H4 (cell line): ENCODE measurements at regions not wholly inside any gene's neighbourhood (a gene's known extent, or its start where the extent isn't known, plus 50 kb on each side); places are given as distances from the start of the nearest gene placed in this dataset.
A peak's percentile ranks its signal among the peaks of the same experiment; 100 is the strongest.

Experiments
- DNase-seq: peaks from one replicate; pipeline ENCODE4 v3.0.0-alpha.2; 2015; ENCODE audit warnings: low spot score

DNA sequence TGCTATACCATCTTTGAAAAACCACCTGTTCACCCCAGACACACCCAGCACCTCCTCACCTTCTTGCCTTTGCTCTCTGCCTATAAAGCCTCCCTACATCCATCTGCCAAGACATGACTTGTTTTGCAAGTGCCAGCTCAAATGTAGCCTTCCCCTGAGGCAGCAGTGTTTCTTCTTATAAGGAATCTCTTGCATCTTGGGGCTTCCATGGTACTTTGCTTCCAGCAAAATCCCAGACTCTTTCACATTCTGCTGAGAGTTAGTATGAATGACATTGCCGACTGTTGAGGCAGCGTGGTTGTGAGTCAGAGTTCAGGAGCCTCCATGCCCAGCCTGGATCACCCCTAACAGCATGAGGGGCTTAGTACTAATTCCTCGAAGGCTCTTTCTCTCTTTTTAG is 217.4 kb upstream of the RUNX1 start:
- no peak for DNase-seq

DNA sequence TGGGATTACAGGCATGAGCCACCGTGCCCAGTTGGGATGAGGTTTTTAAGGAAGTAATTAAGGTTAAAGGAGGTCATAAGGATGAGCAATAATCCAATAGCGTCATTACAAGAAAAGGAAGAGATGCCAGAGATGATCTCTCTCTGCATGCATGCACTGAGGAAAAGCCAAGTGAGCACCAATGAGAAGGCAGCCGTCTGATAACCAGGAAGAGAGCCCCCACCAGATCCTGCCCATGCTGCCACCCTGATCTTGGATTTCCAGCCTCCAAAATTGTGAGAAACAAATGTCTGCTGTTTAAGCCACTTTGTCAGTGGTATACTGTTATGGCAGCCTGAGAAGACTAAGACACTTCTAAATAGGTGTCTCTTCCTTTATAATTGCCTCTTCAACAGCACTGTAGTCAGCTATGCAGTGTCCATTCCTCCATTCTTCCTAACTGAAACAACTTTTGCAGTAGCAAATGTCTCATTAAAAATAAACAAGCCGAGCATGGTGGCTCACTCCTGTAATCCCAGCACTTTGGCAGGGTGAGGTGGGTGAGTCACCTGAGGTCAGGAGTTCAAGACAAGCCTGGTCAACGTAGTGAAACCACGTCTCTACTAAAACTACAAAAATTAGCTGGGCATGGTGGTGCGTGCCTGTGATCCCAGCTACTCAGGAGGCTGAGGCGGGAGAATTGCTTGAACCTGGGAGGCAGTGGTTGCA is 216.2 kb upstream of the RUNX1 start:
- DNase-seq: peak; percentile 71

DNA sequence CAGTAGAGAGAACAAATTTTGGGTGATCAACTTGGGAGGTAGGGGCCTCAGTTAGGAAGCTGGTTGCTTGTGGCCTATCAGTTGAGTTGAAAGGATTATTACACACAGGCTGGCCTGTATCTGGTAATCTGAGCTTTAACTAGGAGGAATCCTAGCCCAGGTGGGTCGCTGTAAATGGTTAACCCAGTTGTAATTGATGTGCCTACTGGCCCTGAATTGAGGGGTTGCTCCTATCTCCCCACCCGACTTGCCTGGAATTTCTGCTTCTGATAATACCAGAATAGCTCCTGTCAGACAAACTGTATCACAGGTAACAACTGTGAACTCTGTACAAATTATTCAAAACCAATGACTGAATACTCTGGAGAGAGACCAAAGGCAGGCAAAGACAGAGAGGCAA is 210.4 kb upstream of the RUNX1 start:
- DNase-seq: no peak

DNA sequence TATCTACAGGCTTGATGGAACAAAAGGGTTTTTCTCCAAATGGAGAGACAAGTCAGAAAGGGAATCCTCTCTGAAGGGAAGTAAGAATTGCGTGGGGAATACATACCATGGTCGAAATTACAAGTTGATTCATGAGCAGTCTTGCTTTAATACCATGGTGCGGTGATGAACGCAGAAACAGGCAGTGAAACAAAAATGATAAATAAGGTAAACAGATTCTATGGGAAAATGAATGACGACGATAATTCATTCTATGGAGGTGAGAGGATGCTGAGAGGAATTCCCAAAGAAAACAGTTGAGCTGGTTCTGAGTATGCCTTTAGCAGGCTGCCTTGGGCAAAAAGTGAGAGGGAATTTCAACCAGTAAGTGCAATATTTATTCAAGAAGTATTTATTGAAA is 209.4 kb upstream of the RUNX1 start:
- DNase-seq: no peak

DNA sequence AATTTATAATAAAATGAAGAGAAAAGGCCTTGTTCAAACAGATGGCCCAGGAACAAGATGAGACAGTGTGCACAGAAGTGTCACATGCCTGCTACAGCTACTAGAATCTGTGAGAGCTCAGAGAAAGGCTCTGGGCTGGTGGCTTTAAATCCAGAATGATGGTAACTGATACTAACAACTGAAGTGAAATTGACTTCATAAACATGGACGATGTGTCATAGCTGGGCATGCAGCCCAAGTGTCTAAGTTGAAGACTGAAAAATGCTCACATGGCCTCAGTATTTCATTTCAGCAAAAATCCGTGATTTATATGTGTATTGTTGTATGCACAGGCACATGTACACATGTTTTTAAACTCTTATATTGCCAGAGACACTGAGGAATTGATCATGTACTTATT is 208.3 kb upstream of the RUNX1 start:
- DNase-seq: peak; percentile 96

DNA sequence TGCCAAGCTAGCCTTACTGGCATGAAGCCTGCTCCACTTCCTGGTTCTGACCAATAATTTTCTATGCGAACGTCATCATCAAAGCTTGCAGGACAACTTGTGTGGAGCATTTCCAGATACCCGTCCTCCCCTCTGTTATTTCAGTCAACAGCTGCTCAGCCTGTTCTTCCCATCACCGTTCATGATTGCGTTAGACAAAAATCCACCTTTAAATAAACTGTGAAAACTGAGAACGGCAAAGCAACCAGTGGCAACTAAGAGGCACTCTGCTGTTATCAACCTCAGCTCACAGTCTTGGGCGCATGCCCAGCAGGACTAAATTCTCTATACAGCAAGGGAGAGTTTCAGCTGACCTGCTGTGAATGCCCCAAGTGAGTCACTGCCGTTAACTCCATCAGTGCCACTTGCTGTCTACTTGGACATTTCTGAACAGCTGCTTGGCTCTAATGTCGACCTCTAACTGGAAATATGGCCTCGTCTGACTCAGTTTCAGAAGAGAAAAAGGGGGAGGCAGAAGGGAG is 207.4 kb upstream of the RUNX1 start:
- peak; percentile 100 for DNase-seq

DNA sequence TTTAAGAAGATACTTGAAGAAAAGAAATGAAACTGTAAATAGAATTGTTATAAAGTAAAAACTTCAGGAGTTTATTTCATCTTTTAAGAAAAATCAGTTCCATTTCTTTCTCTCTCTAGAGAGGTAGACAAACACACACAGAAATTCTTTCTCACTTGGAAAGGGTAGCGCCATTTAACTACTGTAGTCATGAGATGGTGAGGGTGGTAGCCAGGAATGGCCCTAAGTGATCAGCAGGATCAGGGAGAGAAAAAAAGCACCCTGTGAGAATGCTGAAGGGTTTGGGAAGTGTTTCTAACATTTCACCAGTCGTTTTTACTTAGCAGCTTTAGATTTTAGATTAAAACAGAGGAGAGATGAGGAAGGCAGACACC is 205.7 kb upstream of the RUNX1 start:
- no peak for DNase-seq

DNA sequence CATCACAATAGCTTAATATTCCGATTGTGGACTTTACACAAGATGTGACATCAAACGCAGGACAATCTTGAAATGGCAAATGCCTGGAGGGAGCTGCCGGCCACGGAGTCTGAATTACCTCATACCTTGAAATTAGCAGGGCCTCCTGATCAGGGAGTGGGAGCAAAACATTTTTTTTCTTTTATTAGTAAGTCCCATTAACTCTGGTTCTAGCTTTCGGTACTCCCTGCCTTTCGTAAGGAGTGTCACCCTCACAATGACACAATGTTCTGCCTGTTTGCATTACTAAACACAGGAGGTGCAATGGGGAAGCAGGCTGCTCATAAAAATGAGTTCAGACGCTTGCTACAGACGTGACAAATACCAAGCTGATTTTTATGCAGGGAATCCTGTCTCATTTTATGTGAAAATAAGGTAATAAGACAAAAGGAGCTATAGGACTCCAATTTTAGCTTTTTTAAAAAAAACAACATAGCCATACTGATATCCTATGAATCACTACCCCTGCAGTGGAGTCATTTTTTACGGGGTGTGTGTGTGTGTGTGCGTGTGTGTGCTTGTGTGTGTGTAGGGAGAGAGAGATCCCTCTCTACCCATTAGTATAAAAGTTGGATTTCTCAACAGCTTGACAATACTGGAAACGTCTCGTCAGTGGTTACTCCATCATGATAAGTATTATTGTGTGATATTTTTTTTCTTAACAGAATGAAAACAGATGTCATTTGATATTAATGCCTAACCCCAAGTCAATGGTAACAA is 205.1 kb upstream of the RUNX1 start:
- DNase-seq: peak; percentile 69

DNA sequence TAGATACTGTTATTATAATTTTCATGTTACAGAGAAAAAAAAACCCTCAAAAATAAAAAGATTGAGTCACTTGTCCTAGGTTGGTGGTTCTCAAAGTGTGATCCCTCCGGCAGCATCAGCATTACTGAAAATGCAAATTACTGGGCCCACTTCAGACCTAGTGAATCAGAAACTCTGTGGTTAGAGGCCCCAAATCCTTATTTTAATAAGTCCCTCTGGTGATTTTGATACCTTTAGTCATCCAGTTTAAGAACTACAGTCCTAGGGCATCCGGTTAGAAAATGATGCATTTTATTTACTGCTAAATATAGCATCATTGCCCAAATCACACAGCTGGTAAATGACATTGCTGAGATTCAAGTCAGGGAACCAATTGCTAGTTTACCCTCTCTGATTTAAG is 203.7 kb upstream of the RUNX1 start:
- DNase-seq: peak; percentile 38

DNA sequence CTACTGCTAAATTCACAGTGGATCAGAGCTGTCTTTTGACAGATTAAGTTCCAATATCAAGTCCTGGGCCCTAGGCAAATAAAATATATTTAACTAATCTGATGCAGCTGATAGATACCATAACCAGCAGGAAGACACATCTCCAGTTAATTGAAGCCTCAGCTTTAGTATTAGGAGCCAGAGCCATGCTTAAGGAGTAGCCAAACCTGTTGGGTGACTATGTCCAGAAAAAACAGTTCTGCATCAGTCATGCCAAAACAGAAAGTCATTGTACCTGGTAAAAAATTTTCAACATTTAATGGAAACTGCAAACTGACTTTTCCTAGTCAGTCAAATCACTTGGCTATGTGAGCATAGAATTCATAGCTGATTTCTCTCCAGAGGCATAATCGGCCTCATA is 200.5 kb upstream of the RUNX1 start:
- no peak for DNase-seq

DNA sequence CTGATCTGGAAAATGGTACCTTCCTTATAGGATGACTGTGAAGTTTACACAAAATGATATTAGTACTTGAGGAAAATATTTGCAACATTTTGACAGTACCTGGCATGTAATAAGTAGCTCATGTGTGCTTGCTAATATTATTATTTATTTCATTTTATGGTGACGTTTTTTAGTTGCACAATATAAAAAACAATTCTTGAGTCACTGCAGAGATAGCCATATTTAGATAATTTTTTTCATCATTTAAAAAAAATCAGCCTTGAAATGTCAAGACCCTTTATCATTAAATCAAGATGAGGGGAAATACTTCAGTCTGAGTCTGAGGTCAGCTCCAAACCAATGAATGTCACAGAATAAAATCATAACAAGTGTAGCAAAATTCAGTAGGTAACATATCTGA is 196.8 kb upstream of the RUNX1 start:
- no peak for DNase-seq

DNA sequence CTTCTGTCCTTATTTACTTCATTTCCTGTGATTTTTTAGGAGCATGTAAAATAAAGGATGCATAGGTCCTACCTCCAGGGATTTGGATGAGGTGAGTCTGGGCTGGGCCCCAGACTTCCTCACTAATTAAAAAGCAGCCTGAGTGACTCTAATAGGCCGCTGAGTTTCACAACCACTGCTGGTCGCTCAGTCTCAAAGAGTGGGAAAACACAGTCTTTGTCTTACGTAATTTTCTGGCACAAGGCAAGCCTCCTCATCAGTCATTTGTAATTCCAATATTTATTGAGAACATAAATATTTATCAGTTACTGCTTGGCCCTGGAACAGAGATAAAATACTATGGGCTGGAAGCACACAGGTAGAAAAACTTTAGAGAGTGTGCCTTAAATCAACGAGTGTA is 195.4 kb upstream of the RUNX1 start:
- no peak for DNase-seq

DNA sequence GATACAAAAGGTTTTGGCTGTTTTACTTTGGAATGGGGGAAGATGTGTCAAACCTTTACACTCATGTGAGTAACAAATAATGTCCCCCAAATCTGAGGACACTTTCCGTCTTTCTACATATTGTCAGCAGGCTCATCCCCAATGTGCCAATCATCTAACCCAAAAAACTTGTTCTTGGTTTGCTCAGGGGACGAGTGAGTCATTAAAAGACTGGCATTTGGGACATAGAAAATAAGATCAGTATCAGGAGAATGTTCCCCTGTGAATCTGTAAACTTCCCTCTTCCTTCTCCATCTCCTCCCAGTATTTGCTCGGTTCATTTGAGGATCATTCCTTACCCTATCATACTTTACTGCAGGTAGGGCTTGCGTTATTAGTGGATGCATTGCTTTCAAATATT is 194.1 kb upstream of the RUNX1 start:
- no peak for DNase-seq

DNA sequence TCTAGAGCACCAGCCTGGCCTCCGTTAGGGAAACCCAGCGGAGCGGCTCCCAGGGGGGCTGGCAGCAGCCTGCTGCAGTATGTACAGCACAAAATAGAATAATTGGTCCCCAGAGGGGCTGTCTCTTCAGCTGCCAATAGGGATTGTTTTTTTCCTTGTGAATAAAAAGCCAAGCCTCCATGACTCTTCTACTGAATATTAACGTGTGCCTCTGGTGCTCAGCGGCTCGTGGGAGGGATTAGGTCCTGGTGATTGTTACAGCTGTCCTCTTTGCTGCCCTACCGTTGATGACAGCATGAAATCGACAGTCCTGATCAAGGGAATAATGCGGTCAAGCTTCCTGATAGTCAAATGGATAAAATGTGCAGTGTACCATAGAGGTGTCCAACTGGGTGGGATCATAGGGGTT is 190.7 kb upstream of the RUNX1 start:
- DNase-seq: no peak

DNA sequence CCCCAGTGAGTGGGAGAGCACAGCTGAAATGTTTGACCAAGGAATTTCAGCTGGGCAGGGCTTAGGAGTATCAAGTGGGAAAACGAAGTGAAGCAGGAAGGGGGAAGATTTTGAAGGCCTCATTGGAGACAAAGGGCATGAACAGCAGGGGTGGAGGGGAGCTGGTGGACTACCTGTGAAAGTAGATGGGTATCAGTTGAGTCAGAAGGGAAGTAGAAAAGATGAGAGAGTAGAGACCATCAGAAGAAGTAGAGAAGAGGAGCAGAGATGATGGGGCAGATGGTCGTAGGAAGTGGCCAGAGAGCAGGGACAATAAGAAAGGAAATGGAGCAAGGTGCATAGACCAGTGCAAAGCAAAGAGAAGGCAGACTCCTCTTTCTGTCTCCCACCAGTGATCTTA is 189.0 kb upstream of the RUNX1 start:
- DNase-seq: no peak

DNA sequence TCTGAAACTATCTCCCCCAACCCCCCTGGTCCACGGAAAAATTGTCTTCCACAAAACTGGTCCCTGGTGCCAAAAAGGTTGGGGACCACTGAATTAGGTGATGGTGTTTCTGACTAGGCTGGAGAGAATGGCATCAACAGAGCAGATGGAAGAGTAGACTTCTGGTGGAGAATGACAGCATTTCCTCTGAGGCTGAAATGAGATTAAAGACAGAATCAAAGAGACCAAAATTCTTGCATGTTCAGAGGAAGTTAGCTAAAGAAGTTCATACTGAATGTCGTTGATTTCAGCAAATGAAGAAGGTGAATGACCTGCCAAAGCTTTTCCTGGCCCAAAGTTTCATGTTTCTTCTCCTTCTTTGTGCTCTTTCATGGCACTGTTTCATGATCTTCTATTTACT is 188.2 kb upstream of the RUNX1 start:
- no peak for DNase-seq

DNA sequence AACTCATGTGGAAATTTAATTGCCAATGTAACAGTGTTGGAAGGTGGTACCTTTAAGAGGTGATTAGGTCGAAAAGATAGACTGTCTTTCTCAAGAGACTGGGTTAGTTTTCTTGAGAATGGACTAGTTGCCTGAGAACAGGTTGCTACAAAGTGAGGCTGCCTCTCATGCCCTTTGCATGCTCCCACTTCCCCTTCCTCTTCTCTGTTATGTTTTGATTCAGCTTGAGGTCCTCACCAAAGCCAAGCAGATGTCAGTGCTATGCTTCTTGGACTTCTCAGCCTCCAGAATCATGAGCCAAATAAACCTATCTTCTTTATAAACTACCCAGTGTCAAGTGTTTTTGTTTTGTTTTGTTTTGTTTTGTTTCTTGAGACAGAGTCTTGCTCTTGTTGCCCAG is 187.0 kb upstream of the RUNX1 start:
- DNase-seq: no peak

DNA sequence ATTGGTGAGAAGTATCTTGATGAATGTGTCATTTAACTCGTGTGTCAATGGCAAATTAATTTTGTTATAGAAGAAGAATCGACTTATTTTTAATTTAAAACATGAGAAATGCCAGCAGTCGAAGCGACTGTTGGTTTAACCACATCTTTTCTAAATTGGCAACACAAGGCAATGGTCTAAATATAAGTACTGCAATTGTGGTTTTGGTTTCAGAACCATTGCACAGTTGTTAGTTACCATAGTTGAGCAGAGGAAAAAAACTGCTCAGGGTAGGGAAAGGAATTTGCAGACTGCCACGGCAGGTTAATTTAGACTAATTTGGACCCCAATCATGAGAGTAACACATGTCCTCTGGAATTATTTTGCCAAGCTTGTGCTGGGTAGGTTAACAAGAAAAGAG is 185.6 kb upstream of the RUNX1 start:
- DNase-seq: peak; percentile 52

DNA sequence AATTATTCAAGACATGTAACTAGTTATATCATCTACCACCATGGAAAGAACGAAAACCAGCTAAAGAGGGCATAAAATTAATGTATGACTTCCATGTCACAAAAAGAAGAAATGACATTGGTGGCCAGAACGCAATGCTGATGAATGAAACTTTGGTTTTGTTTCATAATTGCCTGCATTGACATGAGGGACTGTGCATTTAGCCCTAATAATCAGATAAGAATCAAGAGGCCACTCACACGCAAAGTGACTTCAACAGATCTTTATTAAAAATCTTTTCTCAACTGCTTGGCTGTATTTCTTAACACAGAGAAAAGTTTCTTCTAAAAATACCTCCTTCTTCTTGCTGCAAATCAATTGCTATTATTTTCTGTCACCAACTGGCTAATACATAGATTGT is 184.7 kb upstream of the RUNX1 start:
- DNase-seq: no peak

DNA sequence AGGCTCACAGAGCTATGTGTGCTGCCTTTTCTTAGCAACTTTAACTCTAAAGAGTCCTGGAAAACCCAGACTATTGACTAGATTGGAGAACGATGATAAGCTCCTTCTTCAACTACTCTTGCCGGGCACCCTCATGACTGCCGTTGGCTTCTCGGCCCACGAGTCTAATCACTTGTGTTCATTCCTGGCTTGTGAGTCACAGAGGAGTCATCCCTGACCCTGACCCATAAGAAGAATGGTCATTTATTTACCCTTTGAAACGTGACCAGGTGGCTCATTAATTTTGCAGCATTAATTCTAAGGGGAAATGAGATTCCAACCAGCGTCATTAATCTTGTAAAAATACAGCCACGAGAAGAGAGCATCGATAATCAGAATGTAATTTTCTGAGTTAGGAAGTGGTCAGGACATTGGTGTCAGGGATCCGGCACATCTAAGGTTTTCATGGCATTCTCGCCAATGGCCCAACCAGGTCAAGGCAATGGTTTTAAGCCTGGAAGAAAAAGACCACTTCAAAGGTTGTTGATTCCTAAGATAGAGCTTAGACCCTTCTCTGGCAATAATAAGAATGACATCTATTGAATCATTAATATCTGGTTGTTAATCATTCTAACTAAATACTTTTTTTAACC is 183.6 kb upstream of the RUNX1 start:
- peak; percentile 44 for DNase-seq

DNA sequence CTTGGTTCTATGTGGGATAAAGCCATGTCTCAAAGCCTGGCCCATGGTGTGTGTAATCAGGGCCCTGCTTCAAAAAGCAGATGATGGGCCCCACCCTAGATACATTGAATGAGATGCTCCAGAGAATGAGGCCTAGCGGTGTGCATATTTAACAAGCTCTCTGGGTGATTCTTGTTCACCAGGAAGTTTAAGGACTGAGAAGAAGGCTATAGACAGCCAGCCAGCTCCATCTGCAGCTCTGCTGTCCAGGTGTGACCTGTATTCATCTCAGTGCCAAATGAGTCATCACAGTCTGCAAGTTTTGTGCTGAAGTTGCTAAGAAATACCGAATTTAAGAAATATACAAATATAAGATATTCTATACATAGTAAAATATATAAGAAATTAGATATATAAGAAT is 182.0 kb upstream of the RUNX1 start:
- no peak for DNase-seq

DNA sequence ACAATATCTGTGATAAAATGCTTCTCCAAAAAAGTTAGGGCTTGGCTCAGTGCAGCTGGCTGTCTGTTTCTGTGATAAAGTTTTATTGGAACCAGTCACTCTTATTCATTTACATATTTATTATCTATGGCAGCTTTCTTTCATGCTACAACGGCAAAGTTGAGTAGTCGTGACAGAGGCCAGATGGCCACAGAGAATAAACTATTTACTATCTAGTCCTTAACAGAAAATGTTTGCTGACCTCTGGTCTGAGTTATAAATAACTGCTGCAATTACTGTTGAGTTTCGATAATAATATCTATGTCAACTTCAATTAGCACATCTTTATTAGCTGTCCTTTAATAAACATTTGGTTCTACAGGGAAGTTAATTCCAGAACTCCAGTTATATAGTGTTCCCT is 180.2 kb upstream of the RUNX1 start:
- DNase-seq: no peak

DNA sequence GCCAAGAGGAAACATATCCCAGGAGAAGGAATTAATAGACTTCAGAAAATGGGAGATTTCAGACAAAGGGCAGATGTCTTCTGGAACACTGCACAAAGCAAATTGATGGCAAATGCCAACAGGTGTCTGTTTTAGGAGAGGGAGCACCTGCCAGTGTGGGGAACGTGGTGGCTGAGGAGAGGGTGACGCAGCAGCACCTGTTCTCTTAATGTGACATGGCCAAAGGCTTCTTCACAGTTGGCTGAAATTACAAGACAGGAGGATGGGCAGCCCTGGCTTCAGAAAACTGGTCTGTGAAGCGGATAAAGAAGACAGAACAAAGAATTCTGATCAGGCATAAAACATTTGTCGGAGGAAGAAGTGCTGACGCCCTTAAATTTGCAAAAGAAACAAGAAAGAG is 178.7 kb upstream of the RUNX1 start:
- DNase-seq: no peak
